HFFc6 (cell line): ENCODE measurements at regions not wholly inside any gene's neighbourhood (a gene's known extent, or its start where the extent isn't known, plus 50 kb on each side); places are given as distances from the start of the nearest gene placed in this dataset.

ENCODE experiments used
- DNase-seq: peaks from one replicate; pipeline ENCODE4 v3.0.0-alpha.2; 2018
- H3K27ac Mint-ChIP-seq: 2 replicates; pipeline ENCODE4 v1.8.0; 2020; ENCODE audit warnings: mild to moderate bottlenecking, mixed read lengths
- H3K27me3 Mint-ChIP-seq: 2 replicates; pipeline ENCODE4 v1.8.0; 2021; ENCODE audit warnings: mild to moderate bottlenecking, moderate library complexity, mixed read lengths; ENCODE audit not compliant: insufficient read depth
- H3K36me3 Mint-ChIP-seq: 2 replicates; pipeline ENCODE4 v1.8.0; 2021; ENCODE audit warnings: low read depth, mixed read lengths
- H3K4me1 Mint-ChIP-seq: 2 replicates; pipeline ENCODE4 v1.8.0; 2020; ENCODE audit warnings: low read depth, mixed read lengths
- H3K4me3 Mint-ChIP-seq: 2 replicates; pipeline ENCODE4 v1.8.0; 2020; ENCODE audit warnings: mild to moderate bottlenecking, moderate library complexity, mixed read lengths
- H3K9me3 Mint-ChIP-seq: 2 replicates; pipeline ENCODE4 v1.8.0; 2020; ENCODE audit warnings: mild to moderate bottlenecking, mixed read lengths
- TF ChIP-seq, protein P1 (sequence below): fragments of 200-600 bp; sonication (generic); IDR thresholded peaks from 2 replicates; pipeline ENCODE4 v1.5.0; 2021; ENCODE audit warnings: antibody characterized with exemption, mild to moderate bottlenecking

GRCh38 chr16:79909571-79909970, 309.0 kb upstream of the MAF start:
- no peak overlapping the region for H3K27ac Mint-ChIP-seq
- DNase-seq, result no peak
- H3K9me3 Mint-ChIP-seq, result peaks cover 22% of the 10 kb centered on the region
- TF ChIP-seq, protein P1, sequence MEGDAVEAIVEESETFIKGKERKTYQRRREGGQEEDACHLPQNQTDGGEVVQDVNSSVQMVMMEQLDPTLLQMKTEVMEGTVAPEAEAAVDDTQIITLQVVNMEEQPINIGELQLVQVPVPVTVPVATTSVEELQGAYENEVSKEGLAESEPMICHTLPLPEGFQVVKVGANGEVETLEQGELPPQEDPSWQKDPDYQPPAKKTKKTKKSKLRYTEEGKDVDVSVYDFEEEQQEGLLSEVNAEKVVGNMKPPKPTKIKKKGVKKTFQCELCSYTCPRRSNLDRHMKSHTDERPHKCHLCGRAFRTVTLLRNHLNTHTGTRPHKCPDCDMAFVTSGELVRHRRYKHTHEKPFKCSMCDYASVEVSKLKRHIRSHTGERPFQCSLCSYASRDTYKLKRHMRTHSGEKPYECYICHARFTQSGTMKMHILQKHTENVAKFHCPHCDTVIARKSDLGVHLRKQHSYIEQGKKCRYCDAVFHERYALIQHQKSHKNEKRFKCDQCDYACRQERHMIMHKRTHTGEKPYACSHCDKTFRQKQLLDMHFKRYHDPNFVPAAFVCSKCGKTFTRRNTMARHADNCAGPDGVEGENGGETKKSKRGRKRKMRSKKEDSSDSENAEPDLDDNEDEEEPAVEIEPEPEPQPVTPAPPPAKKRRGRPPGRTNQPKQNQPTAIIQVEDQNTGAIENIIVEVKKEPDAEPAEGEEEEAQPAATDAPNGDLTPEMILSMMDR, result no peak
- H3K4me3 Mint-ChIP-seq, result no peak overlapping the region
- H3K4me1 Mint-ChIP-seq, result no peaks in the 10 kb centered on the region
- H3K36me3 Mint-ChIP-seq, result peaks cover 4% of the 10 kb centered on the region; the same call in 1 of the 2 replicates
- H3K27me3 Mint-ChIP-seq, result no peaks in the 10 kb centered on the region

- H3K27ac Mint-ChIP-seq, result no peak overlapping the region
- no peaks in the 10 kb centered on the region for H3K4me1 Mint-ChIP-seq
- DNase-seq, result no peak
- peaks cover 4% of the 10 kb centered on the region; the same call in 1 of the 2 replicates for H3K36me3 Mint-ChIP-seq
- TF ChIP-seq, protein P1, result no peak
- H3K4me3 Mint-ChIP-seq, result no peak overlapping the region
- peaks cover 61% of the 10 kb centered on the region for H3K9me3 Mint-ChIP-seq
- H3K27me3 Mint-ChIP-seq, result no peaks in the 10 kb centered on the region; the same call in 1 of the 2 replicates
Measured at GRCh38 chr16:79903471-79903870, 302.9 kb upstream of the MAF start.

GRCh38 chr16:79902351-79902750, 301.8 kb upstream of the MAF start:
- no peaks in the 10 kb centered on the region; the same call in 1 of the 2 replicates for H3K27me3 Mint-ChIP-seq
- H3K4me3 Mint-ChIP-seq, result no peak overlapping the region
- TF ChIP-seq, protein P1, result no peak
- no peaks in the 10 kb centered on the region for H3K4me1 Mint-ChIP-seq
- DNase-seq, result no peak
- H3K9me3 Mint-ChIP-seq, result peaks cover 57% of the 10 kb centered on the region
- H3K36me3 Mint-ChIP-seq, result peaks cover 3% of the 10 kb centered on the region; the same call in 1 of the 2 replicates
- no peak overlapping the region for H3K27ac Mint-ChIP-seq

DNA sequence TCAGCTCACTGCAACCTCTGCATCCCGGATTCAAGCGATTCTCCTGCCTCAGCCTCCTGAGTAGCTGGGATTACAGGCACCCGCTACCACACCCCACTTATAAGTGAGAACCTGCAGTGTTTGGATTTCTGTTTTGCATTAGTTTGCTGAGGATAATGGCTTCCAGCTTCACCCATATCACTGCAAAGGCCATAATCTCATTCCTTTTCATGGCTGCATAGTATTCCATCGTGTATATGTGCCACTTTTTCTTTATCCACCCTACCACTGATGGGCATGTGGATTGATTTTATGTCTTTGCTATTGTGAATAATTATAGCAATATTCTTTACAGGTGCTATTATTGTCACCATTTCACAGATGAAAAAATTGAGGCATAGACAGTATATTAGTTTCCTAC, 301.0 kb upstream of the MAF start:
- H3K27me3 Mint-ChIP-seq, result no peaks in the 10 kb centered on the region; the same call in 1 of the 2 replicates

GRCh38 chr16:79899716-79900115, 299.2 kb upstream of the MAF start:
- H3K9me3 Mint-ChIP-seq, result peaks cover 48% of the 10 kb centered on the region
- no peak for DNase-seq
- no peak overlapping the region for H3K27ac Mint-ChIP-seq
- no peak overlapping the region for H3K4me3 Mint-ChIP-seq
- TF ChIP-seq, protein P1, result no peak
- no peaks in the 10 kb centered on the region for H3K4me1 Mint-ChIP-seq
- no peaks in the 10 kb centered on the region for H3K36me3 Mint-ChIP-seq
- H3K27me3 Mint-ChIP-seq, result no peaks in the 10 kb centered on the region; the same call in 1 of the 2 replicates

More for the DNA sequence above, 301.0 kb upstream of the MAF start:
- Mint-ChIP-seq H3K27ac (no peak overlapping the region), H3K36me3 (no peaks in the 10 kb centered on the region), H3K4me3 (no peak overlapping the region), H3K4me1 (no peaks in the 10 kb centered on the region), H3K9me3 (peaks cover 53% of the 10 kb centered on the region)
- TF ChIP-seq, protein P1, result no peak
- DNase-seq, result no peak

GRCh38 chr16:79899316-79899715, 298.8 kb upstream of the MAF start:
- peaks cover 48% of the 10 kb centered on the region for H3K9me3 Mint-ChIP-seq
- no peak for DNase-seq
- no peak overlapping the region for H3K4me3 Mint-ChIP-seq
- H3K27me3 Mint-ChIP-seq, result no peaks in the 10 kb centered on the region; the same call in 1 of the 2 replicates
- no peak overlapping the region for H3K27ac Mint-ChIP-seq
- no peaks in the 10 kb centered on the region for H3K4me1 Mint-ChIP-seq
- TF ChIP-seq, protein P1, result no peak
- H3K36me3 Mint-ChIP-seq, result no peaks in the 10 kb centered on the region
